ENCODE measurements at regions not wholly inside any gene's neighbourhood (a gene's known extent, or its start where the extent isn't known, plus 50 kb on each side); places are given as distances from the start of the nearest gene placed in this dataset.

GRCh38 chr12:62075870-62076269 lies 184.3 kb upstream of the USP15 start:
- no peaks in the 10 kb centered on the region for H3K9me3 ChIP-seq (ENCODE audit: low read depth)
- H3K4me1 ChIP-seq (ENCODE audit: low read depth) = peaks cover 26% of the 10 kb centered on the region
- no peak overlapping the region for H3K4me3 ChIP-seq
- H3K27me3 ChIP-seq = no peaks in the 10 kb centered on the region
- TF ChIP-seq CTCF (IDR thresholded peaks at IDR 0.05; ENCODE audit: low read depth, low read length) = no peak
- no peaks in the 10 kb centered on the region for H3K36me3 ChIP-seq
- DNase-seq (ENCODE audit: low read depth in 1 of 2, low spot score in 1 of 2) = no peak
- H3K27ac ChIP-seq = no peak overlapping the region

- no peak for TF ChIP-seq CTCF (IDR thresholded peaks at IDR 0.05; ENCODE audit: low read depth, low read length)
- Histone ChIP-seq H3K4me1 (ENCODE audit: low read depth) (peaks cover 26% of the 10 kb centered on the region), H3K27me3 (no peaks in the 10 kb centered on the region), H3K27ac (peak overlapping the region; percentile 99), H3K4me3 (no peak overlapping the region), H3K9me3 (ENCODE audit: low read depth) (no peaks in the 10 kb centered on the region), H3K36me3 (no peaks in the 10 kb centered on the region)
- DNase-seq (ENCODE audit: low read depth in 1 of 2, low spot score in 1 of 2) = peak in 1 of 2 donors; percentile 73
Observed at GRCh38 chr12:62078020-62078419, 182.2 kb upstream of the USP15 start.

GRCh38 chr12:62082448-62082847 lies 177.8 kb upstream of the USP15 start:
- TF ChIP-seq CTCF (IDR thresholded peaks at IDR 0.05; ENCODE audit: low read depth, low read length) = no peak
- Histone ChIP-seq H3K4me3 (no peak overlapping the region), H3K9me3 (ENCODE audit: low read depth) (no peaks in the 10 kb centered on the region), H3K4me1 (ENCODE audit: low read depth) (peaks cover 16% of the 10 kb centered on the region), H3K36me3 (no peaks in the 10 kb centered on the region), H3K27ac (no peak overlapping the region), H3K27me3 (no peaks in the 10 kb centered on the region)
- DNase-seq (ENCODE audit: low read depth in 1 of 2, low spot score in 1 of 2) = no peak

GRCh38 chr12:62098132-62098531 lies 162.1 kb upstream of the USP15 start:
- no peak for TF ChIP-seq CTCF (IDR thresholded peaks at IDR 0.05; ENCODE audit: low read depth, low read length)
- H3K9me3 ChIP-seq (ENCODE audit: low read depth) = no peaks in the 10 kb centered on the region
- no peak for DNase-seq (ENCODE audit: low read depth in 1 of 2, low spot score in 1 of 2)

GRCh38 chr12:62103748-62104147 lies 156.5 kb upstream of the USP15 start:
- Histone ChIP-seq H3K4me3 (no peak overlapping the region), H3K27ac (no peak overlapping the region), H3K36me3 (no peaks in the 10 kb centered on the region), H3K9me3 (ENCODE audit: low read depth) (no peaks in the 10 kb centered on the region), H3K4me1 (ENCODE audit: low read depth) (peaks cover 13% of the 10 kb centered on the region), H3K27me3 (no peaks in the 10 kb centered on the region)
- no peak for TF ChIP-seq CTCF (IDR thresholded peaks at IDR 0.05; ENCODE audit: low read depth, low read length)
- no peak for DNase-seq (ENCODE audit: low read depth in 1 of 2, low spot score in 1 of 2)

More at GRCh38 chr12:62098132-62098531, 162.1 kb upstream of the USP15 start:
- Histone ChIP-seq H3K27ac (no peak overlapping the region), H3K4me3 (no peak overlapping the region), H3K4me1 (ENCODE audit: low read depth) (peaks cover 13% of the 10 kb centered on the region), H3K36me3 (no peaks in the 10 kb centered on the region), H3K27me3 (no peaks in the 10 kb centered on the region)
